NCI-H226 (cell line): ENCODE measurements at regions not wholly inside any gene's neighbourhood (a gene's known extent, or its start where the extent isn't known, plus 50 kb on each side); places are given as distances from the start of the nearest gene placed in this dataset.

ENCODE experiments used
- DNase-seq: peaks from one replicate; pipeline ENCODE4 v3.0.0-alpha.2; 2015

GRCh38 chr3:43783987-43784639 lies 93.4 kb downstream of the ABHD5 start:
- DNase-seq, result no peak

DNA sequence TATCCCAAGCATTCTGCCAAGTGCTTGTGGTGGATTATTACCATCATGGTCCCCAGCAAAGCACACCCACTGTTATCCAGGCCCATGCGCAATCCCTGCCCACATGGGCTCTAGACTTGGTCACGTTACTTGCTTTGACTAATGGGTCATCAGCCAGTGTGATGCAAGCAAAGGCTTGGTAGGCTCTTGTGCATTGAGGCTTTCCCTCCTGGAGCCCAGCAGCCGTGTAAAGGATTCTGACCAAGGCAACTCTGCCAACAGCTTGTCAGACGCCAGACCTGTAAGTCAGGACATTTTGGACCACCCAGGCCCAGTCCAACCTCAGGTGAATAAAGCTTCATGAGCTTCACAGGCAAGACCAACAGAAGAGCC lies 93.9 kb downstream of the ABHD5 start:
- DNase-seq, result no peak

DNA sequence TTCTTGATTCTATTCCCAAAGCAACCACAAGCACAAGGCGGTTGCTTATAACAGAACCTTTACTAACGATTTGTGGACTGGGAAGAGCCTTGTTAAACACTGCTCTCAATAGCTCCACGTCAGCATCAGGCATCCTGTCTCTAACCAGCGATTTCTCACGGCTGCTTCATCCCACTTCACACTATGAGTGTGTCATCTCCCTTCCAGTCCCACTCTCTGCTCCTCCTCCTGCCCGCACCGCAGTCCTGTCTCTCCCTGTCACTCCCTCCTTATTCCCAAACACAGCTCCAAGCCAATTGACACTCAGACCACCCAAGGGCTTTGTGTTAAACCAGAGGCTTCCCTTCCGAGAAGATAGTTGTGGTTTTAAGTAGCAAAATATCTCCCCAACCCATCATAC lies 94.8 kb downstream of the ABHD5 start:
- DNase-seq, result no peak

DNA sequence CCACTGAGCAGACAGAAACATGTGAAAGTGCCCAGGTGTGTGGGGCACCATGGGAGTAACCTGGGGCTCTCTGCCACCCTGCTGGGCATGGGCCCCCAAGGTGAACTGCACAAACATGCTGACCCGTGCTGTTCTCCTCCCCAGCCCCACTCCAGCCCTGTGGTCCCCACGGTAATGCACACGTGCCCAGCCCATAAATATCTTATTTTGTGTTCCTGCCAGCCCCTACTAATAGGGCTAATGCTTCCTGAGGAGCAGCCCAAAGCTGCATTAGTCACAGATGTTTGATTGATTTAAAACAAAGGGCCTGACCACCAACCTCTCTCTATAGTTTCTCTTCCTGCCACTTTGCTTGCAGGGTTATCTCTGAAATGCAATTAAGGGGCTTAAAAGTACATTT lies 95.4 kb downstream of the ABHD5 start:
- no peak for DNase-seq

GRCh38 chr3:43786526-43787305 lies 96.0 kb downstream of the ABHD5 start:
- DNase-seq, result no peak

GRCh38 chr3:43787330-43787729 lies 96.6 kb downstream of the ABHD5 start:
- no peak for DNase-seq

GRCh38 chr3:43789028-43789427 lies 98.3 kb downstream of the ABHD5 start:
- no peak for DNase-seq

DNA sequence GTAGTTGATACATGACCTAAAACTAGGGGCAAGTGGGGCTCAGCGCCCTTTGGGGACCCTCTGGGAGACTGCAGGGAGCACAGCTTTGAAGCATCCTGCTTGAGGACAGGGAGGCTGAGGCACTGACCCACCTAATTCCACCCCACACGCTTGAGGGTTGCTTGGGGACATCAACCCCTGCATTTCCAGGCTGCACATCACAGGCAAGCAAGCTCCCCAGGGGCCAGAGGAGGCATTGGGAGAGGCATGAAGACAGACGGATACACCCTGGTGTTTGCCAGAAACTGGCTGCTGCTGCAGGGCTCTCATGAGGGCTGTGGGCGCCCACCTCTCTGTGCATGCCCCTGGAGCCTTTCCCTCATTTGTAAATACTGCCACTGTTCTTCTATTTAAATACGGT lies 99.3 kb downstream of the ABHD5 start:
- DNase-seq, result no peak

- no peak for DNase-seq
These were observed 99.7 kb downstream of the ABHD5 start for GRCh38 chr3:43790476-43790875.

DNA sequence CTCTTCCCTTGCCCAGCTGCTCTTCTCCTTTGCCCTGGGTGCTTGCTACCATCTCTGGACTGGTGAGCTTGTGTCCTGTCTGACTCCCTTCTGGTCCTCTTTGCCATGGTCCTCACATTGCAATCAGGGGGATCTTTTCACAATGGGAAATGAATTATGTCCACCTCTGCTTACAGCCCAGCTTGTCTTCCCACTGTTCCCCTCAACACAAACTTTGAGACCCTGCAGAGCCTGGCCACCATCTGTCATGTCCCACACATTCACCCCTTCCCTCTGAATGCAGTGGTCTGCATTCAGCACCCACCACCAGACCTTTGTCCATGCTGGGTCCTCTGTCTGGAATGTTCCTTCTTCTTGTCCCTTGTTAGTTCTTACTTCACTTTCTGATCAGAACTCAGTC lies 100.5 kb downstream of the ABHD5 start:
- DNase-seq, result no peak

- DNase-seq, result no peak
These were observed 102.2 kb downstream of the ABHD5 start for GRCh38 chr3:43792904-43793303.

GRCh38 chr3:43793648-43794372 lies 103.1 kb downstream of the ABHD5 start:
- no peak for DNase-seq

- no peak for DNase-seq
These were observed 104.0 kb downstream of the ABHD5 start for GRCh38 chr3:43794776-43795175.

GRCh38 chr3:43795491-43795890 lies 104.8 kb downstream of the ABHD5 start:
- no peak for DNase-seq

DNA sequence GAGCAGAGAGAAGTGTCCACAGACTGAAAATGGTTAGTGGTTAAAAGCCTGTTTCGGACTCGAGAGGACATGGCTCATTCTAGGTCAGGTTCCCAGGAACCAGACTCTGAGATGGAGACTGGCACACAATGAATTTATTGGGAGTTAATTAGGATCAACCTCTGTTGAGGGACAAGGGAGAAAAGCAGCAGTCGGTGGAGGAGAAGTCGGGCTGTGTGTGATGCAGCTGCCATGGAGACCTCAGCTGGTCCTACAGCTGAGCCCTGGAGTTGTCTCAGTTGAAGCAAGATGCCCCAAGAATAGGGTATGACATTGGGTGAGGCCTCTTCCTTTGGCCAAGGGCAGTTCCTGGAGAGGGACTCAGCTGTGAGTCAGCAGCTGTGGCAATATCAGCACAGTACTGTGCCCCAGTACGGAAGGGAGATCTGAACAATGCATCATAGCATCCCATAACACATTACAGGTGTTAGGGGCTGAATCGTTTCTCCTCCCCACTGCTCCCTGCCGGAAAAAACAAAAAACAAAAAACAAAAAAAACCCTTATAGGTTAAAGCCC lies 105.4 kb downstream of the ABHD5 start:
- no peak for DNase-seq

- no peak for DNase-seq
These were observed 107.1 kb downstream of the ABHD5 start for GRCh38 chr3:43797794-43798193.

DNA sequence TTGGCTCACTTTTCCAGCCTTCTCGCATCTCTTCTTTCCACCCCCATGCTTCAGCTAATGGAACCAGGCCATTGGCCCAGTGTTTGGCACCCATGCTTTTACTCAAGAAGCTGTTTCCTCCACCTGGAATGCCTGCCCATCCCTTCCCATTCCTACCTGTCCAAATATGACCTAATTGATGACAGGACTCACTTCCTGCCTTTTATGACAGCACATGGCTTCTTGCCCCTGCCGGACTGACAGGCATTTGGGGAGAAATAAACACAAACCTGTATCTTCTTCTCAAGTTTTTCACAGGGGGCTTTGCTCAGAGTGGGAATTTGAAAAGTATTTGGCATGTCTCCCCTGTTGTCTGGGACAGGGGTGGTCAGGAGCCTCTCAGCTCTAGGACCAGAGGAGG lies 120.1 kb downstream of the ABHD5 start:
- DNase-seq, result no peak

DNA sequence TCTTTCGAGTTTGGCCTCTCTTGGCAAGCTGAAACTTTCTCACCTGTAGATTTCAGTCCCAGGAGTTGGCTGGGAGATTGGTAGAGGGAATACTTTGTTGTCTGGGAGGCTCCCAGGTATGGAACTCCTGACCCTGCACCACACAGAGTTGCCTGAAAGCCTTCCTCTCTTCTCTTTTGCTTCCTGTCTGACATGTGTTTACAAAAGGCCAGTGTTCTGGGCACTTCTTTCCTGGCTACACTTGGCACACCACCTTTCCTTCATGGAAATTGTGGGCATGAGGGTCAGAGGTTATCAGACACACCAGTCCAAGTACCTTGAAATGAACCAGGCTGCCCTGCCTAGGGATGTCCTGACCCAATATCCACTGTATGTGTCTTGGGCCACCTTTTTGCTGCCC lies 123.7 kb downstream of the ABHD5 start:
- no peak for DNase-seq

GRCh38 chr3:43816372-43816771 lies 125.6 kb downstream of the ABHD5 start:
- DNase-seq, result no peak

GRCh38 chr3:43817064-43817463 lies 126.3 kb downstream of the ABHD5 start:
- DNase-seq, result no peak

DNA sequence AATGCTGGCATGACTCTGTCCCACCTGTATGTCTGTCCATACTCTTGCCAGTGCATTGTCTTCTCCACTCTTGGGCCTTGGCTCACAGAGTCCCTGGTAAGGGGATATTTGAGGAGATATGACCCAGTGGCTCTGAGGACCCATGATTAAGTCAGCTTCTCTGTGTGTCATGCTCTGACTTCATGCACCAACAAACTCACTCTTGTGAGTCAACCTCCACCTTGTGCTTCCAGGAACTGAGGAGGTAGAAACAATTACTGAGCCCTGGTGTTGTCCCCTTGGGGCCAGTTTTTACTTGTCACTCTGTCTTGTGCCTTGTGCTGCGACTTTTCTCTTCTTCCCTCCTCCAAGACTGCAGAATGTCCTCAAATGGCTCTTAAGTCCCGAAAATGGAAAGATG lies 127.1 kb downstream of the ABHD5 start:
- no peak for DNase-seq

GRCh38 chr3:43818229-43818628 lies 127.5 kb downstream of the ABHD5 start:
- no peak for DNase-seq

DNA sequence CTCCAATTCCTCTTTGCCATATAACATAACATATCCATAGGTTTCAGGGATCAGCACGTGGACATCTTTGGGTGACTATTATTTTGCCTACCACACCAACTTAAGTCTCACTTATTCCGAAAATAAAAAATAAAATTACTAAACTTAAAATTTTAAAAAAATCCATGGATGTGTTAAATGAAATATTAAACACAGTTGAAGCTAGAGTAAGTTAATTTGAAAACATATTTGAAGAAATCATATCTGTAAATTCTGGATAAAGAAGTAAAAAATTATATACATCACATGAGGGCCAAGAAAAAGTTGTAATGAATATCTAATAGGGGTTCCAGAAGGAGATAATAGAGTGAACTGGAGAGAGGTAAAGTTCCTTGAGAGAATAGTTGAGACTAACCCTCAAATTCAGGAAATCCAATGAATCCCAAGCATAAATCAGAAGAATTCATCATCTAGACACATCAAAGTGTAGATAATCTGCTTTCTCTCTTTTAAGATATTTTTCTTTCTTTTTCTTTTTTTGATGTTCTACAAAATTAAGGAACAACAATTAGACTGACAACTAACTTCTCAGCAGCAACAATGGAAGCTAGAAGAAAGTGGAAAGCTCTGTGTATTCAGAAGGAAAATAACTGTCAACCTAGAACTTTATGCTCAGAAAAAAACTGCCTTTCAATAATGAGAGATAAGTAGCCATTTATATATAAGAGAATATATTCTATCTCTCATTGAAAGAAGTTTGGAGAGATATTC lies 147.4 kb downstream of the ABHD5 start:
- no peak for DNase-seq
